Esophagus (tissue), 2 donors: ENCODE measurements at regions not wholly inside any gene's neighbourhood (a gene's known extent, or its start where the extent isn't known, plus 50 kb on each side); places are given as distances from the start of the nearest gene placed in this dataset.

ENCODE experiments used
- H3K27ac ChIP-seq, 2 donors: one replicate each; pipeline ENCODE4 v1.5.1; 2013; ENCODE audit warnings: low read depth in 2 of 2, mild to moderate bottlenecking in 2 of 2, inconsistent platforms in 1 of 2, low read length in 1 of 2, moderate library complexity in 1 of 2
- H3K27me3 ChIP-seq, 2 donors: one replicate each; pipeline ENCODE4 v1.6.1; 2013; ENCODE audit warnings: low read length in 2 of 2, control low read depth in 1 of 2, mild to moderate bottlenecking in 1 of 2; ENCODE audit not compliant: insufficient read depth in 2 of 2, control insufficient read depth in 1 of 2
- H3K36me3 ChIP-seq, 2 donors: one replicate each; pipeline ENCODE4 v1.6.1; 2013; ENCODE audit warnings: low read length in 1 of 2; ENCODE audit not compliant: control insufficient read depth in 2 of 2, insufficient read depth in 2 of 2
- H3K4me1 ChIP-seq, 2 donors: one replicate each; pipeline ENCODE4 v1.6.1; 2013; ENCODE audit warnings: low read length in 1 of 2; ENCODE audit not compliant: control insufficient read depth in 2 of 2, insufficient read depth in 2 of 2
- H3K4me3 ChIP-seq, 2 donors: one replicate each; pipeline ENCODE4 v1.5.1; 2013; ENCODE audit warnings: low read length in 2 of 2, mild to moderate bottlenecking in 2 of 2, low read depth in 1 of 2, moderate library complexity in 1 of 2
- H3K9me3 ChIP-seq, 2 donors: one replicate each; pipeline ENCODE4 v1.6.1; 2013; ENCODE audit warnings: mild to moderate bottlenecking in 2 of 2, low read depth in 1 of 2, low read length in 1 of 2, moderate library complexity in 1 of 2; ENCODE audit not compliant: control insufficient read depth in 2 of 2, insufficient read depth in 1 of 2
- WGBS, 2 donors: extraction: QIAGEN DNeasy Blood & Tissue Kit; methylation state at CpG; one replicate each; pipeline ENCODE4 v1.1.7; 2013; 5-methylcytosine and 5-hydroxymethylcytosine counted together
- donor health status: healthy with polysubstance abuse.
- donor health status: Bipolar disorder and iron deficiency.

DNA sequence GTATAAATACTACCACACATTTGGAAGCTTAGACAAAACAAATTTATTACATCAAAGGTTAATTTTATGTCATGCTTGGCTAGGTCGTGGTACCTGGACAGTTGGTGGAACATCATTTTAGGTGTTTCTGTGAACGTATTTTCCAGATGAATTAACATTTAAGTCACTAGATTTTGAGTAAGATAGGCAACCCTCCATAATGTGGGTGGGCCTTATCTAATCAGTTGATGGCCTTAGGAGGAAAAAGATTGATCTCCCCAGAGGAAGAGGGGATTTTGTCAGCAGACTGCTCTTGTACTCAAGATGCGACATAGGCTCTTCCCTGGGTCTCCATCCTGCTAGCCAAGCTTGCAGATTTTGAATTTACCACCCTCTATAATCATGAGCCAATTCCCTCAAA, 85.0 kb downstream of the RPRM start:
- H3K27me3 ChIP-seq, result no peaks in the 10 kb centered on the region
- no peak overlapping the region for H3K27ac ChIP-seq
- no peak overlapping the region for H3K4me3 ChIP-seq
- no peaks in the 10 kb centered on the region for H3K9me3 ChIP-seq
- WGBS, 2 donors, result 52 to 74% methylated on average over 3 of the region's 3 CpGs
- no peaks in the 10 kb centered on the region for H3K36me3 ChIP-seq
- no peaks in the 10 kb centered on the region for H3K4me1 ChIP-seq

DNA sequence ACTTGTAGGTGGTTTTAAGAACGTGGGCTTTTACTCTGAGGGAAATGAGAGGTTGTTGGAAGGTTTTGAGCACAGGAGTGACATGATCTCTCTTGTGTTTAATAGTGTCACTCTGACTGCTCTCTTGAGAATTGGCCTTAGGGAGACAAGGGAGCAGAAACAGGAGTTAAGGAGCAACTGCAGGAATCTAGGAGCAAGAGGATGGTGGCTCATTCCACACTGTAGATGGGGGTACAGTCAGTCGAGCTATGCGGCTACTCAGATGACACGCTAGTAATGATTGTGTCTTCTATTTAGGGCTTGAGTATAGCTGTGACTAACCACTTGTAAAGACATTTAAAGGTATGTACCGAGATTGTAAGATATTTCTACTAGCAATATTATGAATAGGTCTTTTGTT, 87.4 kb downstream of the RPRM start:
- 71 to 78% methylated on average over 5 of the region's 5 CpGs for WGBS, 2 donors
- Histone ChIP-seq H3K4me3 (no peak overlapping the region), H3K9me3 (no peaks in the 10 kb centered on the region)

DNA sequence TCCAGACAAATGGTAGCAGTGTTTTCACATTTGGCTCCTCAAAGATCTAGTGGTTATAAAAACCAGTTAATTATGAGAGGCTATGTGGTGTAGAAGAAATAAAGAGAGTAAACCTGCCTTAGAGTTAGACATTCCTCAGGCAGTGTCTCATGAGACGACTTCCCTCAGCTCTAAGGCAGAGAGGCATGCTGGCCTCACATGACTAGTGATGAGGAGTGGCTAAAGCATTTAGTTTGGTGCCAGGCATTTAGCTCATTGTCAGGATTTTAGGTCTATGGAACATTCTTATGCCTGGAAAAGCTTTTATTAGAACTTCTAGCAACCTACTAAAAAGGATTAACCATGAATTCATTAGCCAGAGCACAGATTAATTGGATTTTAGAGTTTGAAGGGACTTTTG, 90.3 kb downstream of the RPRM start:
- no peak overlapping the region for H3K4me3 ChIP-seq
- 42 to 47% methylated on average over 1 of the region's 1 CpG for WGBS, 2 donors
- no peaks in the 10 kb centered on the region for H3K9me3 ChIP-seq
- H3K4me1 ChIP-seq, result no peaks in the 10 kb centered on the region
- no peaks in the 10 kb centered on the region for H3K36me3 ChIP-seq
- no peaks in the 10 kb centered on the region for H3K27me3 ChIP-seq
- no peak overlapping the region for H3K27ac ChIP-seq

More for the DNA sequence above, 87.4 kb downstream of the RPRM start:
- Histone ChIP-seq H3K4me1 (no peaks in the 10 kb centered on the region), H3K27me3 (no peaks in the 10 kb centered on the region), H3K27ac (no peak overlapping the region), H3K36me3 (no peaks in the 10 kb centered on the region)

DNA sequence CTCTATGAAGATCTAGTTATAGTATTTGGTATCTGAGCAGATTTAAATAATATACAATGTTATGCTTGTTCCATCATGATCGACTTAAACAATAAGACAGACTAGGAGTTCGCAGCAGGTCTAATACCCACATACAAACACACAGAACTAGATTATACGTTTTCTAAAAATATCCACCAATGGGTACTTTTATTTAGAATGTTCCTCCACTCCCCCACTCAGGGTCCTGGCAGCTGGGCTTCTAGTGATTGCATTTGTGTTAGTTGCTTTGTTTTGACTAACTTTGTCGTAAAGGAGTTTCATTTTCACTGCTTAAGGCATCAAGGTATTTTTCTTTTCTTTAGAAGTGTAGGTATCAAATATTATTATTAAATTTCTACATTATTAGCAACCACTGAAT, 91.4 kb downstream of the RPRM start:
- no peaks in the 10 kb centered on the region for H3K27me3 ChIP-seq
- no peak overlapping the region for H3K4me3 ChIP-seq
- no peak overlapping the region for H3K27ac ChIP-seq
- H3K4me1 ChIP-seq, result no peaks in the 10 kb centered on the region
- no peaks in the 10 kb centered on the region for H3K9me3 ChIP-seq
- 70 to 79% methylated on average over 4 of the region's 4 CpGs for WGBS, 2 donors
- no peaks in the 10 kb centered on the region for H3K36me3 ChIP-seq

DNA sequence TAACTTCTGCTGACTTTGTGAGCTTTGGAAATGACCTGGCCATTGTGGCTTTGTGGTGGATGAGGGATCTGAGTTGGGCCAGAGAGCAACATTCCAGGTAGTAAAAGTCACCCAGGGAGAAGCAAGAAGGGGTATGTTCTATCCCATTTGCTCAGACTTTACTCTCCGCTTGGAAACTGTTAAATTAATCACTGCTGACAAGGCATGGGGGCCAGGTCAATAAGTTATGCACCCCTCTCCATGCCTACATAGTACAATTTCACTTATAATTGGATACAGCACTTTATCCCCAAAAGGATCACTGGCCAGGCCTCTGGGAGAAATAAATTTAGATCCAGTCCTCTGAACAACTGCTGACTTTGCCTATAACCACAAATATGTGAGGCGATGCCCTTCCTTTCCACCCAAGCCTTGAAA, 92.1 kb downstream of the RPRM start:
- Histone ChIP-seq H3K36me3 (no peaks in the 10 kb centered on the region), H3K4me3 (no peak overlapping the region), H3K4me1 (no peaks in the 10 kb centered on the region), H3K27ac (no peak overlapping the region), H3K9me3 (no peaks in the 10 kb centered on the region), H3K27me3 (no peaks in the 10 kb centered on the region)
- 77 to 85% methylated on average over 2 of the region's 2 CpGs for WGBS, 2 donors

DNA sequence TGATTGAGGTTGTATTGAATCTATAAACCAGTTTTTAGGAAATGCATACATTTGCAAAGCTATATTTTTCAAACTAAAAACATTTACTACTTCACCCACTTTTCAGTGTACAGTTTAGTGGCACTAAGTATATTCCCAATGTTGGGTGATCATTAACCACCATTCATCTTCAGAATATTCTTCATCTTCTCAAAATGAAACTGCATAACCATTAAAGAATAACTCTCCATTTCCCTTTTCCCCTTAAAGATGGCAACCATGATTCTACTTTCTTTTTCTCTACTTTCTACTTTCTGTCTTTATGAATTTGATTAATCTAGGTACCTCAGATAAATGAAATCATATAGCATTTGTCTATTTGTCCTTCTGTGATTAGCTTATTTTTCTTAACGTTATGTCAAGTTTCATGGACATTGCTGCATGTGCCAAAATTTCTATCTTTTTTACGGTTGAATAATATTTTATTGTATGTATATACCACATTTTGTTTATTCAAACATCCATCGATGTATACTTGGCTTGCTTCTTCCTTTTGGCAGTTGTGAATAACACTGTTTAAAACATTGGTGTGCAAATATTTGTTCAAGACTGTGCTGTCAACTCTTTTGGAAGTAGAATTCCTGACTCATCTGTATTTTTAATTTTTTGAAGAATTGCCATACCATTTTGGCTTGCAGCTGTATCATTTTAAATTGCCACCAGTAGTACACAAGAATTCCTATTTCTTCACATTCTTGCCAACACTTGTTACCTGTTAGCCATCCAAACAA, 104.9 kb downstream of the RPRM start:
- no peaks in the 10 kb centered on the region for H3K4me1 ChIP-seq
- no peaks in the 10 kb centered on the region for H3K9me3 ChIP-seq
- no peak overlapping the region for H3K27ac ChIP-seq
- no peaks in the 10 kb centered on the region for H3K36me3 ChIP-seq
- H3K27me3 ChIP-seq, result no peaks in the 10 kb centered on the region
- 37 to 45% methylated on average over 3 of the region's 3 CpGs for WGBS, 2 donors
- H3K4me3 ChIP-seq, result no peak overlapping the region

DNA sequence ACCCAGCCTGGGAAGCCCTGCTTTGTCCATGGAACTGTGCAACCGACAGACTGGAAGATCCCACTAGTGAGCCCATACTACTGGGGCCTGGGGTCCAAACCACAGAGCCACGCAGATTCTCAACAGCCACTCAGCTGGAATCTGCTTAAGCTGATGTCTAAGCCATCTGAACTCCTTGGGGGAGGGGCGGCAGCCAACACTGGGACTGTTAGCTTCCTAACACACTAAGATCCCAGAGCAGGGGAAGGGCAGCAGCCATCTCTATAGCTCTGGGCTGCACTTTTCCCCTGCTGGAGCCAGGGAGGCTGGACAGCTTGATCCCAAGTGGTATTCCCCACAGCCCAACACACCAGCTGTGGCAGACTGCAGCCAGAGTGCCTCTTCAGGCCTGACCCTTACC, 118.3 kb downstream of the RPRM start:
- Histone ChIP-seq H3K9me3 (peaks cover 0 to 8% of the 10 kb centered on the region in 2 donors), H3K4me1 (no peaks in the 10 kb centered on the region), H3K4me3 (no peak overlapping the region), H3K27me3 (no peaks in the 10 kb centered on the region), H3K36me3 (no peaks in the 10 kb centered on the region), H3K27ac (no peak overlapping the region)
- 84 to 87% methylated on average over 3 of the region's 3 CpGs for WGBS, 2 donors

DNA sequence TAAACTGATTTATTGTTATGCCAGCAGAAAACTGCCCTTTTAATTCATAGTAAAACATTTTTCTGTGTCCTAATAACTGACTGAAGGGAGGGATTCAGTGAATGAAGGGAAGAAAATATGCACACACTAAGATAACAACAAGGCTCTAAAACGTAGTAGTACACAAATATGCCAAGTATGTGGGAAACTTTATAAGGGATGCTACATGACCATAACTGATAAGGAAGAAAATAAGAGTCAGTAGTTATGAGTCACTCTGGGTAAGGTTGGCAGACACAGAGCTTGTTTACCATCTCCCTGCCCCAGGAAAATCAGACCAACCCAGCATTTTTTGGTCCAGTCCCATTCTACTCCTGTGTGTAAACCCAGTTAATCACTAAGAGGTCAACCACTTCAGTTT, 124.2 kb downstream of the RPRM start:
- Histone ChIP-seq H3K27ac (no peak overlapping the region), H3K36me3 (no peaks in the 10 kb centered on the region), H3K27me3 (no peaks in the 10 kb centered on the region), H3K4me3 (no peak overlapping the region), H3K9me3 (no peaks in the 10 kb centered on the region), H3K4me1 (no peaks in the 10 kb centered on the region)
- 19 to 29% methylated on average over 1 of the region's 1 CpG for WGBS, 2 donors

DNA sequence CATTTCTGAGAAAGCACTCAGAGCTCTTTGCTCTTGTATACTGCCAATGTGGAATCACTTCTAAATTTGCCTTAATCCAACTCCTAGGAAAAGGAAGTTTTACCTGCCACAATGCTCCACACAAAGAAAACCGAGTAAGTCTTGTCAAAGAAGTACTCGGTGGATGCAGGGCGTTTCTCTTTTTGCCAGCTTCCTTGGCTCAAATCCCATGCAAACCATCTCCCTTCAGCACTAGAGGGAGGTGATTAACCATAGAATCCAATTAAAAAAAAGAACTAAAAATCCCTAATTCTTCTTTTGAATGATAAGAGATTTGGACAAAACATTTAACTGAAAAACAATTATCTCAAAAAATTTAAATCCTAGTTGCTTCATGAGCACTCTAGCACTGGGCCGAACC, 129.0 kb downstream of the RPRM start:
- no peak overlapping the region for H3K27ac ChIP-seq
- no peak overlapping the region for H3K4me3 ChIP-seq
- no peaks in the 10 kb centered on the region for H3K36me3 ChIP-seq
- 62 to 65% methylated on average over 4 of the region's 4 CpGs for WGBS, 2 donors
- no peaks in the 10 kb centered on the region for H3K4me1 ChIP-seq
- H3K27me3 ChIP-seq, result no peaks in the 10 kb centered on the region
- no peaks in the 10 kb centered on the region for H3K9me3 ChIP-seq

DNA sequence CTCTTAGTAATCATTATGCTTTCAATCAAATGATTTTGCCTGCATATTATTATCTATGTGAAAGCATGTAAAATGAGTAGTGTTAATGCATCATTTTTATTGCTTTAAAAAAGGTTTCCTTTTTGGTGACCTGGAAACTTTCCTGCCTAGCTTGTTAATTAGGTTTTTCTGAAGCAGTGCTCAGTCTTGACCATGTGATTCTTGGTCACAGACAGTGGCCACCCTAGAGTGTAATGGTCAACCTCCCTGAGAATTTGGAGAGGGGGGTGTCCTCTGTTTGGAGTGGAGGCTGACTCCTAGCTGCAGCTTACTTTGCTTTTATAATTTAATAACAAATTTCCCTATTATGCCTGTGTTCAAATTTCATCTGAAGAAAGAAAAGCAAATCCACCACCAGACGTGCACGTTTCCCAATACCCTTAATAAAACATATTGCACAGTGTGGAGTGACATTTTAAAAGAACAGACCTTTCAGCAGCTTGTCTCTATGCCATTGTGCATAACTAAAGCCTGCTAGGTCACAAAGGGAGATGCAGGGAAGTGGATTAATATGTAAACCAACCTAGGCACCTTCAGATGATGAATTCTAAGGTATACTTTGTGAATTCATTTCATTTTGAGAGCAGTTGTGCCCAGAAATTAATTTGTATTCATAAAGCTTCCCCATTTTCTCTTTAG, 130.6 kb downstream of the RPRM start:
- WGBS, 2 donors, result 35 to 38% methylated on average over 2 of the region's 2 CpGs
- Histone ChIP-seq H3K27ac (no peak overlapping the region), H3K27me3 (no peaks in the 10 kb centered on the region), H3K36me3 (no peaks in the 10 kb centered on the region), H3K4me1 (no peaks in the 10 kb centered on the region), H3K4me3 (no peak overlapping the region), H3K9me3 (no peaks in the 10 kb centered on the region)
